Activated T-cell treated with anti-CD3 and anti-CD28 coated beads, Interleukin-2, amount 50 U/mL, for 24 hours (primary cell): ENCODE measurements at regions not wholly inside any gene's neighbourhood (a gene's known extent, or its start where the extent isn't known, plus 50 kb on each side); places are given as distances from the start of the nearest gene placed in this dataset.

Source experiments
- DNase-seq: peaks from one replicate; pipeline ENCODE4 v3.0.0-alpha.2; 2020
- H3K27ac Mint-ChIP-seq: 2 replicates; pipeline ENCODE4 v1.8.0; 2020; ENCODE audit warnings: mild to moderate bottlenecking, mixed read lengths
- H3K27me3 Mint-ChIP-seq: 2 replicates; pipeline ENCODE4 v1.8.0; 2020; ENCODE audit warnings: mixed read lengths
- H3K36me3 Mint-ChIP-seq: 2 replicates; pipeline ENCODE4 v1.8.0; 2020; ENCODE audit warnings: low read depth, mixed read lengths
- H3K4me1 Mint-ChIP-seq: 2 replicates; pipeline ENCODE4 v1.8.0; 2020; ENCODE audit warnings: low read depth, mixed read lengths
- H3K4me3 Mint-ChIP-seq: 2 replicates; pipeline ENCODE4 v1.8.0; 2020; ENCODE audit warnings: mild to moderate bottlenecking, moderate library complexity, mixed read lengths
- H3K9me3 Mint-ChIP-seq: 2 replicates; pipeline ENCODE4 v1.8.0; 2020; ENCODE audit warnings: mixed read lengths

DNA sequence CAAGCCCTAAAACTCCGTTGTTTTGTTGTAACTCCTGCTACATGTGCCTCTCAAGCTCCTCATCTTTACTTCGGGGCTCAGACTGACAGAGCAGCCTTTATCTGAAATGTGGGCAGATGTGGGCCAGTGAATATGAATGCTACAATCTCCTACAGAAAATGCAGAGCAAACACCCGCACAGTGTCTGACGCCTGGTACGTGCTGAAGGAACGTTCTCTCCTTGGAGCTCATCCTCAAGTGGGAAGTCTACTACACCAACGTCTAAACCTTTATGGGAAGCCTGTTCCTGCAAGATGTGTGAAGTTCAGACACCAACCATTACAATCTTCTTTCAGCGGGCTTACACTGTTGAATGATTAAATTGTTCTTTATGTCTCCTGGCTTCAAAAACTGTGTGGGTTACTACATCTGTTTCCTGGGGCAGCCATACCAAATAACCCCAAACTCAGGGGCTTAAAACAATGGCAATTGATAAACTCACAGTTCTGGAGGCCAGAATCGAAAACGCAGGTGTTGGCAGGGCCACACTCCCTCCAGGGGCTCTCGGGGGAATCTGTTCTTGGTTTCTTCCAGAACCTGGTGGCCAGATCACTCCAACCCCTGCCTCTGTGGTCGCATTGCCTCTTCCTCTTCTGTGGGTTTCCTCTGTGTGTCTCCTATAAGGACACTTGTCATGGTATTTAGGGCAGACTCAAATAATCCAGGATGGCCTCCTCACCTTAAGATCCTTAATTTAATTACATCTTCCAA lies 179.7 kb upstream of the PLXNC1 start:
- H3K4me1 Mint-ChIP-seq, result no peaks in the 10 kb centered on the region
- H3K36me3 Mint-ChIP-seq, result no peaks in the 10 kb centered on the region
- no peak for DNase-seq
- H3K27ac Mint-ChIP-seq, result no peak overlapping the region
- no peak overlapping the region for H3K4me3 Mint-ChIP-seq
- peaks cover 11% of the 10 kb centered on the region for H3K27me3 Mint-ChIP-seq
- no peaks in the 10 kb centered on the region for H3K9me3 Mint-ChIP-seq

- Mint-ChIP-seq H3K27ac (no peak overlapping the region), H3K36me3 (no peaks in the 10 kb centered on the region), H3K27me3 (peaks cover 11% of the 10 kb centered on the region), H3K9me3 (no peaks in the 10 kb centered on the region), H3K4me1 (no peaks in the 10 kb centered on the region), H3K4me3 (no peak overlapping the region)
- DNase-seq, result no peak
These were observed 177.3 kb upstream of the PLXNC1 start for GRCh38 chr12:93970900-93971688.

GRCh38 chr12:93972411-93973208 lies 175.8 kb upstream of the PLXNC1 start:
- DNase-seq, result no peak
- no peaks in the 10 kb centered on the region for H3K9me3 Mint-ChIP-seq
- H3K27me3 Mint-ChIP-seq, result peaks cover 6% of the 10 kb centered on the region
- no peaks in the 10 kb centered on the region for H3K36me3 Mint-ChIP-seq
- H3K4me1 Mint-ChIP-seq, result no peaks in the 10 kb centered on the region
- H3K4me3 Mint-ChIP-seq, result no peak overlapping the region
- H3K27ac Mint-ChIP-seq, result no peak overlapping the region

- no peak overlapping the region for H3K27ac Mint-ChIP-seq
- DNase-seq, result no peak
- no peak overlapping the region for H3K4me3 Mint-ChIP-seq
- H3K4me1 Mint-ChIP-seq, result no peaks in the 10 kb centered on the region
- H3K36me3 Mint-ChIP-seq, result no peaks in the 10 kb centered on the region
- no peaks in the 10 kb centered on the region for H3K9me3 Mint-ChIP-seq
- peaks cover under 1% of the 10 kb centered on the region for H3K27me3 Mint-ChIP-seq
These were observed 174.1 kb upstream of the PLXNC1 start for GRCh38 chr12:93974252-93974651.

- Mint-ChIP-seq H3K9me3 (no peaks in the 10 kb centered on the region), H3K27ac (no peak overlapping the region), H3K27me3 (peaks cover 3% of the 10 kb centered on the region), H3K36me3 (no peaks in the 10 kb centered on the region), H3K4me3 (no peak overlapping the region), H3K4me1 (no peaks in the 10 kb centered on the region)
- DNase-seq, result no peak
These were observed 172.4 kb upstream of the PLXNC1 start for GRCh38 chr12:93976024-93976423.

DNA sequence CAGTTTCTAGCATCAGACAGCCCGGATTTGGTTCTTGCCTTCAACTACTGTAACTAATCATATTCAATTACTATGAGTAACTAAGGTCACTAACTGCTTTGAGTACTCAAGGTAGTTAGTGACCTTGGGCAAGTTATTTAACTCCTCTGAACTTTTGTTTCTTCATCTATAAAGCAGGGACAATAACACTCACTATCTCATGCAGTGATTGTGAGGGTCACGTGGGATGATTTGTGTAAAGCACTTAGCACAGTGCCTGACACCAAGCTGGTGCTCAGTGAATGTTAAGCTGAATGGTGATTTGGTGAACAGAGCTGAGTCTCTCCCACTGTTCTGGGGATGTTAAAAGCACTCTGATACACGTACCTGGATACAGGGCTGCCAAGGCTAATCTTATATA lies 171.3 kb upstream of the PLXNC1 start:
- peaks cover 11% of the 10 kb centered on the region for H3K27me3 Mint-ChIP-seq
- H3K4me1 Mint-ChIP-seq, result peaks cover 1% of the 10 kb centered on the region
- H3K36me3 Mint-ChIP-seq, result no peaks in the 10 kb centered on the region
- no peak overlapping the region for H3K27ac Mint-ChIP-seq
- H3K4me3 Mint-ChIP-seq, result no peak overlapping the region
- DNase-seq, result no peak
- no peaks in the 10 kb centered on the region for H3K9me3 Mint-ChIP-seq

GRCh38 chr12:93978553-93978952 lies 169.8 kb upstream of the PLXNC1 start:
- peaks cover 15% of the 10 kb centered on the region for H3K4me1 Mint-ChIP-seq
- H3K27me3 Mint-ChIP-seq, result peaks cover 13% of the 10 kb centered on the region
- H3K27ac Mint-ChIP-seq, result no peak overlapping the region
- H3K9me3 Mint-ChIP-seq, result no peaks in the 10 kb centered on the region
- DNase-seq, result no peak
- H3K36me3 Mint-ChIP-seq, result no peaks in the 10 kb centered on the region
- H3K4me3 Mint-ChIP-seq, result no peak overlapping the region

DNA sequence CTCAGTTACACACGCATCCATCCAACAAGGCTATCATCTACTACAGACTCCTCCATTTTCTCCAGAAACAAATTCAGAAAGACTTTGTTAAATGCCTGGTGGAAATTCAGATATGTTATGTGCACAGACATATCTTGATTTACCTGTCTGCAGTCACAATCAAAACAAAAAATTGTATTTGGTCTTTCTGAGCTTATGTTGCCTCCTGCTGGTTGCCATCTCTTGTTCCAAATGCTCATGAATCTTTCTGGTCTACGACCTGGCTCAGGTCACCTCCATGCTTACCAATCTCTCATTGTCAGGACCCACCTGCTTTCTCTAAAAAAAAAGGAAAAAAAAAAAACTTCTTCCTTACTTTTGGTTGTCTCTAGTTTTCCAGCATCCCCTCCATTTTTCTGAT lies 169.2 kb upstream of the PLXNC1 start:
- H3K4me3 Mint-ChIP-seq, result no peak overlapping the region

GRCh38 chr12:93980711-93981110 lies 167.7 kb upstream of the PLXNC1 start:
- peaks cover 20% of the 10 kb centered on the region for H3K4me1 Mint-ChIP-seq
- H3K27ac Mint-ChIP-seq, result no peak overlapping the region
- H3K9me3 Mint-ChIP-seq, result no peaks in the 10 kb centered on the region
- peaks cover 13% of the 10 kb centered on the region for H3K27me3 Mint-ChIP-seq
- no peak for DNase-seq
- no peak overlapping the region for H3K4me3 Mint-ChIP-seq
- H3K36me3 Mint-ChIP-seq, result no peaks in the 10 kb centered on the region

More for the DNA sequence above, 169.2 kb upstream of the PLXNC1 start:
- peaks cover 20% of the 10 kb centered on the region for H3K4me1 Mint-ChIP-seq
- DNase-seq, result no peak
- H3K36me3 Mint-ChIP-seq, result no peaks in the 10 kb centered on the region
- H3K27me3 Mint-ChIP-seq, result peaks cover 13% of the 10 kb centered on the region
- H3K27ac Mint-ChIP-seq, result no peak overlapping the region
- H3K9me3 Mint-ChIP-seq, result no peaks in the 10 kb centered on the region

GRCh38 chr12:93981411-93981810 lies 167.0 kb upstream of the PLXNC1 start:
- H3K27ac Mint-ChIP-seq, result no peak overlapping the region
- peaks cover 20% of the 10 kb centered on the region for H3K4me1 Mint-ChIP-seq
- H3K27me3 Mint-ChIP-seq, result peaks cover 13% of the 10 kb centered on the region
- no peak for DNase-seq
- no peaks in the 10 kb centered on the region for H3K36me3 Mint-ChIP-seq
- no peak overlapping the region for H3K4me3 Mint-ChIP-seq
- H3K9me3 Mint-ChIP-seq, result no peaks in the 10 kb centered on the region

DNA sequence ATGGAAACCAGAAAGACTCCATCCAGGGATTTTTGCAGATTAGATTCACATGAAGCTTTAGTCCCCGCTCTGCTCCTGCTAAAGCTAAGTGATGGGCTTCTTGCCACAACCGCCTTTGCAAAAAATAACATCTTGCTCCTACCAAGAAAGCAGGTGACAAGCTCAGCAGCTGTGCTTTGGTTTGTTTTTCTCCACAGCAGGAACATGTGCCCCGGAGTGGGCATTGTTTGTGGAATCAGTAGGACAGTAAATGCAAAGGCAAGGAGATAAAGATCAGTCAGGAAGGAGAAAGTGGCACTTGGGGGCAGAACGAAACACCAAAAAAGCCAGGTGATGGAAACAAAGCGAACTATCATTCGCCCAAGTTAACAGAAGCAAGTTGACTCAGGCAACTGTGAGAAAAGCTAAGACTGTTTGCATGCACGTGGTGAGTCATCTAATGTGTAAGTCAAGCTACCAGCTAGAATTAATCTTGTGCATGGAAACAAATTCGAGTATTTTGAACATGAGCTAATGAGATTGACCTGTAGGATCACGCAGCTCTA lies 165.5 kb upstream of the PLXNC1 start:
- no peaks in the 10 kb centered on the region for H3K36me3 Mint-ChIP-seq
- H3K4me3 Mint-ChIP-seq, result no peak overlapping the region
- H3K27me3 Mint-ChIP-seq, result peaks cover 13% of the 10 kb centered on the region
- H3K27ac Mint-ChIP-seq, result no peak overlapping the region
- peak; percentile 34 for DNase-seq
- peaks cover 20% of the 10 kb centered on the region for H3K4me1 Mint-ChIP-seq
- no peaks in the 10 kb centered on the region for H3K9me3 Mint-ChIP-seq

GRCh38 chr12:93984005-93984404 lies 164.4 kb upstream of the PLXNC1 start:
- Mint-ChIP-seq H3K27me3 (peaks cover 13% of the 10 kb centered on the region), H3K27ac (no peak overlapping the region), H3K9me3 (no peaks in the 10 kb centered on the region), H3K4me3 (no peak overlapping the region), H3K4me1 (peaks cover 20% of the 10 kb centered on the region), H3K36me3 (no peaks in the 10 kb centered on the region)
- DNase-seq, result no peak

GRCh38 chr12:93989949-93990348 lies 158.4 kb upstream of the PLXNC1 start:
- DNase-seq, result no peak
- no peaks in the 10 kb centered on the region for H3K36me3 Mint-ChIP-seq
- H3K27ac Mint-ChIP-seq, result no peak overlapping the region
- no peak overlapping the region for H3K4me3 Mint-ChIP-seq
- no peaks in the 10 kb centered on the region for H3K27me3 Mint-ChIP-seq
- H3K9me3 Mint-ChIP-seq, result no peaks in the 10 kb centered on the region
- H3K4me1 Mint-ChIP-seq, result peaks cover 4% of the 10 kb centered on the region
